ENCODE measurements at regions not wholly inside any gene's neighbourhood (a gene's known extent, or its start where the extent isn't known, plus 50 kb on each side); places are given as distances from the start of the nearest gene placed in this dataset.

DNA sequence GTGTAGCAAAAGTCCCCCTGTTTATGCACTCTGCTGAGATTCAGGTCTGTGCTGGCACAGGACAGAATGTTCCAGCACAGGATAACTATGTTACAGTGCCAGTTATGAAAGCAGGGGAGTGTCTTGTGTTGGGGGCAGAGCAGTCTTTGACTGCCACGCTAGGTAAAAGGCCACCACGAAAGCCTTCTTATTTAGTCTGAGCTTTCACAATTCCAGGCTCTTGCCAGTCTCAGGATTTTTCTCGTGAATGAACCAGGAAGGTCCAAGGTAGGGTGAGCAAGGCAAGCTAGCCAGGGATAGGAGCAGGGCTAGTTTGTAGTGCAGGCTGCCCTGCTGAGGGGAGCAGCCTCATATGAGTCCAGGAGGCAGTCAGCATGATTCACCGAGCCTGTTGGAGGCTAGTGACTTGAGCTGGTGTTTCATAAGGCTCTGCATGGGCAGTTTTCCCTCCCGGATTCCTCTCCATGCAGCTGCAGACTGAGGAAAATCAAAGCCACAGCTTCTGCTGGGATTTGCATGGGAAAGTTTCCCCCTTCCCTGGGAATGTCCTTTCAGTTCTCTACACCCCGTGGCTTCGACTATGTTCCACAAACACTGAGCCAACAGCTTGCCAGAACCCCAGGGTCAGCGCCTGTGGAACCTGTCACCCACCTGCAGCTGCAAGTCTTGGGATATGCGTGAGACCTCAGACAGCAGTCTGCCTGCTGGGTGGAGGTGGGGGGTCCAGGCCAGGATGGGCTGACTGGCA is 112.3 kb downstream of the JCAD start:
- CTCF ChIA-PET: no interaction called here
- Mint-ChIP-seq H3K27ac (no peak overlapping the region), H3K36me3 (ENCODE audit: low read depth) (no peaks in the 10 kb centered on the region), H3K27me3 (peaks cover 6% of the 10 kb centered on the region), H3K4me1 (peaks cover 11% of the 10 kb centered on the region), H3K4me3 (no peak overlapping the region), H3K9me3 (no peaks in the 10 kb centered on the region)
- no peak for DNase-seq
- POLR2A ChIA-PET: no interaction called here

DNA sequence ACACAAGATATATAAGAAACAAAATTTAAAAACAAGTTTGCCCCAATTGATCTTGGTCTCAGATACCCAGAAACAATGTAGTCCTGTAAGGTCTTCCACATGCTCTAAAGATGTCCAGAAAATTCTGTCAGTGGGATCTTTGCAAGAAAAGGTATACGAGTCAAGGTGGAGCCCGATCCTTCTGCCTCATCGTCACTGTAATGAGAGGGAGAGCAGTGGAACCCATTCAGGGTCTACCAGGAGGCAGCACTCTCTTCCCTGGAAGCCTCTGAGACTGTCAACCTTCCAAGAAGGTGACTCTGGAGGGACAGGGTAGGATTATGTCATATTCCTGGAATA is 112.8 kb downstream of the JCAD start:
- CTCF ChIA-PET: no interaction called here
- POLR2A ChIA-PET: no interaction called here
- no peak overlapping the region for H3K4me3 Mint-ChIP-seq
- H3K4me1 Mint-ChIP-seq: peaks cover 11% of the 10 kb centered on the region
- DNase-seq: no peak
- H3K36me3 Mint-ChIP-seq (ENCODE audit: low read depth): no peaks in the 10 kb centered on the region
- peaks cover 6% of the 10 kb centered on the region for H3K27me3 Mint-ChIP-seq
- H3K27ac Mint-ChIP-seq: no peak overlapping the region
- H3K9me3 Mint-ChIP-seq: no peaks in the 10 kb centered on the region

DNA sequence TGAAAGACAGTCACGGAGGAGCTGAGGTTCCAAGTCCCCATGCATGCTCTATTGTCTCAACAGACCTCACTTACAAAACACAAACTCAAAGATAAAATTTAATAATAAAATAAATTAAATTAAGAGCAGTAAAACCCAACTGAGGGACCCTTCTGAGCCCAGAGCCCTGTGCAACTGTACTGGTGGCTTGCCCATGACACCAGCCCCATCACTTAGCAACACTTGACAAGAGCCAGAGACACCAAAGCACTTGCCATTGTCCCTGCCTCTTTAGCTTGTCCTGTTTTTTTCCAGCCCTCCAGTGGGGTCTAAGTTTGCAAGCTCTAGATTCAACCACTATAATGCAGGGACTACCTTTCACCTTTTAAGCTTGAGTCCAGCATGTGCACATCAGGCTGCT is 117.9 kb downstream of the JCAD start:
- CTCF ChIA-PET: no interaction called here
- H3K4me3 Mint-ChIP-seq: no peak overlapping the region

DNA sequence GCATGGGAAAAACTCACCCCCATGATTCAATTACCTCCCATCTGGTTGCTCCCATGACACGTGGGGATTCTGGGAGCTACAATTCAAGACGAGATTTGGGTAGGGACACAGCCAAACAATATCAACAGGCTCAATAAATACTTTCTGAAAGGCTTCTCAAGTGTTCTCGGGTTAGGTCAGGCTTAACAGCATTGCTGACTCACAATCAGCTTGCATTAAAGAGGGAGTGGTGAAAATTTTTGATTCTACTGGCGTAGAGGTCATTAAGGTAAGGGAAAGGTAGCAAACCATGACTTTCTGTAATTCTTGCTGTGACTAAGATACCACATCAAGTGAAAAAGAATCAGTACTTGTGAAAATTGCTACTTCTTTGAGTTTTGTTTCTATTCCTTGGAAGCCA is 126.4 kb downstream of the JCAD start:
- no peak overlapping the region for H3K27ac Mint-ChIP-seq

More for the DNA sequence above, 117.9 kb downstream of the JCAD start:
- Mint-ChIP-seq H3K27me3 (peaks cover 13% of the 10 kb centered on the region), H3K27ac (no peak overlapping the region), H3K4me1 (no peaks in the 10 kb centered on the region), H3K36me3 (ENCODE audit: low read depth) (no peaks in the 10 kb centered on the region), H3K9me3 (no peaks in the 10 kb centered on the region)
- no peak for DNase-seq
- POLR2A ChIA-PET: no interaction called here

DNA sequence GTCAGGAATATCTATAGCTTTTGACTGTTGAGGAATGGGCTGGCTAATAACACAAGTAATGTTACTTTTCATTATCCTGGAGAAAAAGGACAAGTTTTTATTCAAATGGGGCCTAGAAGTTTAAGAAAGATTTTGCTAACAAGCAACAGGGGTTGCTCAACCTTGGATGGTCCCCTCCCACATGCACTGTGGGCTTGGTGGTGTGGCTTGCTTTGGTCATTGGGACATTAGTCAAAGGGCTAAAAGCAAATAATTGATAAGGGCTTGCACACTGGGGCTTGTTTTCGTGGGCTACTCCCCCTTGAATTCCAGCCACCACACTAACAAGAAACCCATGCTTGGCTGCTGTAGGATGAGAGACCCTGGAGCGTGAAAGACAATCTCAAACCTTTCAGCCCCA is 127.6 kb downstream of the JCAD start:
- POLR2A ChIA-PET: no interaction called here
- Mint-ChIP-seq H3K27me3 (peaks cover 6% of the 10 kb centered on the region), H3K4me1 (no peaks in the 10 kb centered on the region), H3K36me3 (ENCODE audit: low read depth) (no peaks in the 10 kb centered on the region), H3K9me3 (peaks cover 4% of the 10 kb centered on the region), H3K4me3 (no peak overlapping the region), H3K27ac (no peak overlapping the region)
- DNase-seq: no peak
- CTCF ChIA-PET: no interaction called here

More for the DNA sequence above, 126.4 kb downstream of the JCAD start:
- no peak for DNase-seq
- Mint-ChIP-seq H3K36me3 (ENCODE audit: low read depth) (no peaks in the 10 kb centered on the region), H3K4me3 (no peak overlapping the region), H3K27me3 (peaks cover 12% of the 10 kb centered on the region), H3K9me3 (no peaks in the 10 kb centered on the region), H3K4me1 (no peaks in the 10 kb centered on the region)
- ChIA-PET CTCF (no interaction called here), POLR2A (no interaction called here)

DNA sequence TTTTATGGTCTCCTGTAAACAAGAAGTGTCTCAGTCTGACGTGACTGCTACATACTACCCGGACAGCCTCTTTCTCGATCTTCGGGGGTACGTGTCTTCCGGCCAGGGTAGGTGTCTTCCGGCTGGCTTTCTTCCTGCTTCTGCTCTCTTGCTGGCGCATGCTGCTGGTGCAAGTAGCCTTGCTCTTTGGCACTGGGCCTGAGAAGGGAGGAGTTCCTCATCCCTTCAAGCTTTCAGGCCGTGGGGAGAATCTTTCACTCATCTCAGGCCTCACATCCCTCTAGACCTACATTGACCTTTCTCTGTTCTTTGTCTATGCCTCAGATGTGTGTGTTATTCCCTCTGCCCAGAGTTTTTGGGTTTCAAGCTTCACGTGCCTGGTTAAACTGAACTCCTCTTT is 130.4 kb downstream of the JCAD start:
- CTCF ChIA-PET: no interaction called here
- Mint-ChIP-seq H3K4me1 (no peaks in the 10 kb centered on the region), H3K9me3 (peaks cover 5% of the 10 kb centered on the region), H3K36me3 (ENCODE audit: low read depth) (no peaks in the 10 kb centered on the region), H3K4me3 (no peak overlapping the region), H3K27me3 (peaks cover 6% of the 10 kb centered on the region), H3K27ac (no peak overlapping the region)
- DNase-seq: no peak
- POLR2A ChIA-PET: no interaction called here

DNA sequence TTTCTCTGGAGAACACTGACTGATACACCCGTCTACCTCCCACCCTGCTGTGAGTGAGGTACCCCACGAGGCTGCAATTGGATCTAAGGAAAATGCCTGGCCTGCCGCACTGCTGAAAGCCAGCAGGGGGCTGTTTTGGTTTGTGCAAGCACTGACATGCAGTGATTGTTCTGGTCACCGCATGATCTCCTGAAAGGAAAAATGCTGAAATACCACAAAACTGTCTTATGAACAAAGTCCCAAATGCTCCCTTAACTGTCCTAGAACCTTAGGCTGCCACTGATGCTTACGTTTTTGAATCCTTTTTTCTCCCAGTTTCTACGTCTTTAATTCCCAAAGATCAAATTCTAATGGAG is 132.7 kb downstream of the JCAD start:
- H3K27ac Mint-ChIP-seq: no peak overlapping the region
- no peak overlapping the region for H3K4me3 Mint-ChIP-seq
- H3K27me3 Mint-ChIP-seq: peaks cover 6% of the 10 kb centered on the region
- POLR2A ChIA-PET: no interaction called here
- DNase-seq: no peak
- CTCF ChIA-PET: no interaction called here
- no peaks in the 10 kb centered on the region for H3K4me1 Mint-ChIP-seq
- no peaks in the 10 kb centered on the region for H3K36me3 Mint-ChIP-seq (ENCODE audit: low read depth)
- peaks cover 5% of the 10 kb centered on the region for H3K9me3 Mint-ChIP-seq

DNA sequence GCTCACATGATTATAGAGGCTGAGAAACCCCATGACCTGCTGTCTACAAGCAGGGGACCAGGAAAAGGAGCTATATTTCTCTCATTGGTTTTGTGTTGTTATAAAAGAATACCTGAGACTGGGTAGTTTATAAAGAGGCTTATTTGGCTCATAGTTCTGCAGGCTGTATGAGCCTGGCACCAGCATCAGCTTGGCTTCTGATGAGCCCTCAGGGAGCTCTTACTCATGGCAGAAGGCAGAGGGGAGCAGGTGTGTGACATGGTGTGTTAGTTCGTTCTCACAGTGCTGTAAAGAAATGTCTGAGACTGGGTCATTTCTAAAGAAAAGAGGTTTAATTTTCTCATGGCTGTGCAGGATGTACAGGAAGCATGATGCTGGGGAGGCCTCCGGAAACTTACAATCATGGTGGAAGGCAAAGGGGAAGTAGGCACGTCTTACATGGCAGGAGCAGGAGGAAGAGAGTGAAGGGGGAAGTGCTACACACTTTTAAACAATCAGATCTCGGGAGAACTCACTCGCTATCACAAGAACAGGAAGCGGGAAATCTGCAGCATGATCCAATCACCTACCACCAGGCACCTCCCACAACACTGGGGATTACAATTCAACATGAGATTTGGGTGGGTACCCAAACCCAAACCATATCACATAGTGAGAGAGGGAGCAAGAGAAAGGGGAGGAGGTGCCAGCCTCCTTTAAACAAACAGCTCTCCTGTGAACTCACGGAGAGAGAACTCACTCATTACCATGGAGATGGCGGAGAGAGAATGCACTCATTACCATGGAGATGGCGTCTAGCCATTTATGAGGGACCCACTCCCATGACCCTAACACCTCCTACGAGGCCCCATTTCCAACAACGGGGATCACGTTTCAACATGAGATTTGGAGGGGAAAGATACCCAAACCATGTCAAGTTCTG is 133.4 kb downstream of the JCAD start:
- CTCF ChIA-PET: no interaction called here

DNA sequence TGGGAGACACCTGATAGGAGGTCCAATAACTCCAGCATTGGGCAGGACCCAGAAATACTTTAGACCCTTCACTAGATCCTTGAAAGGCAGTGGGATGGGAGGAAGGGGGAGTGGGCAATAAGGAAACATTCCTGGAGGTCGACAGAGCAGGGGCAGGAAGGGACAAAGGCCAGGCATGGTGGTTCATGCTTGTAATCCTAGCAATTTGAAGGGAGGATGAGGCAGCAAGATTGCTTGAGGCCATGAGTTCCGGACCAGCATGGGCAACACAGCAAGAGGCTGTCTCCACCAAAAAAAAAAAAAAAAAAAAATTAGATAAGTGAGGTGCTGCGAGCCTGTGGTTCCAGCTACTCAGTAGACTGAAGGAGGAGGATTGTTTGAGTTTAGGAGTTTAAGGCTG is 134.9 kb downstream of the JCAD start:
- peaks cover 5% of the 10 kb centered on the region for H3K9me3 Mint-ChIP-seq
- no peak overlapping the region for H3K4me3 Mint-ChIP-seq
- ChIA-PET CTCF (no interaction called here), POLR2A (no interaction called here)
- no peak overlapping the region for H3K27ac Mint-ChIP-seq
- H3K27me3 Mint-ChIP-seq: peaks cover 16% of the 10 kb centered on the region
- H3K4me1 Mint-ChIP-seq: no peaks in the 10 kb centered on the region
- DNase-seq: no peak
- no peaks in the 10 kb centered on the region for H3K36me3 Mint-ChIP-seq (ENCODE audit: low read depth)

More for the DNA sequence above, 133.4 kb downstream of the JCAD start:
- Mint-ChIP-seq H3K27ac (no peak overlapping the region), H3K36me3 (ENCODE audit: low read depth) (no peaks in the 10 kb centered on the region), H3K4me3 (no peak overlapping the region), H3K4me1 (no peaks in the 10 kb centered on the region), H3K9me3 (peaks cover 5% of the 10 kb centered on the region), H3K27me3 (peaks cover 6% of the 10 kb centered on the region)
- POLR2A ChIA-PET: no interaction called here
- no peak for DNase-seq

DNA sequence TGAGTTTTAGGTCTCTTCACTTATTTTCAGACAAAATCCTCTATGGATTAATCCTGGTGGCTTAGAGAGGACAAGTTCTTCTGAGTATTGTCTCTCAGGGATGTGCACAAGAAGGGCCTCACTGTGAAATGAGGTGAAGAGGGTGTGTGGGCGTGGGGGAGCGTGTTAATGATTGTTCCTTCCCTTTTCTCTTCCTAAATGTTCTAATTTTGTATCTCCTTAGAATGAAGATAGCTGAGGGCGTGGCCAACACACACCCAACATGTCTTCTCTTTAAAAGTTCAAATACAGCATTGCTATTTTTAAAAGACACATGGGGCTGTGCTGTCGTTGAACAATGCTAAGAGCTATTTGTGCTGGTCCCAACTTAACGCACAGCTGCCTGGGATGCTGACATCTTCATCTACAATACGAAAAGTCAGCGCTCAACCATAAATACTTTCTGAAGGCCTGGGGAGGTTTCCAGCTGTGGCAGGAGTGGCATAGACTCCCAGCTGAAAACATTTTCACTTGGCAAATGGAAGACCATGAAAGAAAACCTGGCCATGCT is 135.9 kb downstream of the JCAD start:
- Mint-ChIP-seq H3K36me3 (ENCODE audit: low read depth) (no peaks in the 10 kb centered on the region), H3K27ac (no peak overlapping the region), H3K9me3 (peaks cover 5% of the 10 kb centered on the region), H3K4me3 (no peak overlapping the region), H3K4me1 (no peaks in the 10 kb centered on the region), H3K27me3 (peaks cover 20% of the 10 kb centered on the region)
- DNase-seq: no peak
- ChIA-PET POLR2A (no interaction called here), CTCF (no interaction called here)

DNA sequence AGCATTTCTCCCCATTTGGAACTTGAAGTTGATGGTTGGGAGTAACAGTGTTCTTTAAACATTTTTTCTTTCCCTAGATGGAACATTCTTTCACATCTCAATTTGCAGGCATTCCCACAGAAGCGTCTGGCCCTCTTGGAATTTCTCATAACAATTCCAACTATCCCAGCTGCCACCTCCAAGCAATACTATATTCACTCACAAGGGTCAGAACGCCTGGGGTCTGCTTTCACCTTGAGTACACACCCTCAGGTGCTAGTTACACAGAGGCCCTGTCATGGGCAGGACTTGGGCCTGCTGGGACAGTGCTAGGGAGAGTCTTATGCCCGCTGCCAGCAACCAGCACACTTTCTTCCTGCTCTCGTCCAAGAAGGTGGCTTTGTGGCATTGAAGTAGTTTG is 136.5 kb downstream of the JCAD start:
- no peak for DNase-seq
- Mint-ChIP-seq H3K27me3 (peaks cover 20% of the 10 kb centered on the region), H3K4me1 (no peaks in the 10 kb centered on the region), H3K4me3 (no peak overlapping the region), H3K9me3 (peaks cover 5% of the 10 kb centered on the region), H3K27ac (no peak overlapping the region), H3K36me3 (ENCODE audit: low read depth) (no peaks in the 10 kb centered on the region)
- ChIA-PET CTCF (no interaction called here), POLR2A (no interaction called here)

DNA sequence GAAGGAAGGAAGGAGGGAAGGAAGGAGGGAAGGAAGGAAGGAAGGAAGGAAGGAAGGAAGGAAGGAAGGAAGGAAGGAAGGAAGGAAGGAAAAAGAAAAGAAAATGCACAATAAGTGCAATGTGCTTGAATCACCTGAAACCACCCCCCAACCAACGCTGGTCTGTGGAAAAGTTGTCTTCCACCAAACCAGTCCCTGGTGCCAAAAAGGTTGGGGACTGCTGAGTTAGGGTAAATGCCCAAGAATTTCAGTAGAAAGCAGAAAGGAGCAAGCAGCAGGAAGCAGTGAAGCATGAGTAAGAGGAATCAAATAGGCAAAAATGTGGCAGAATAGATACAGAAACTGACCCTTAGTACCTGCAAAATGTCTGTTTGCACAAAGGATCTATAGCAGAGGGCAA is 137.2 kb downstream of the JCAD start:
- H3K36me3 Mint-ChIP-seq (ENCODE audit: low read depth): no peaks in the 10 kb centered on the region
- H3K4me3 Mint-ChIP-seq: no peak overlapping the region
- POLR2A ChIA-PET: no interaction called here
- DNase-seq: no peak
- H3K4me1 Mint-ChIP-seq: no peaks in the 10 kb centered on the region
- CTCF ChIA-PET: no interaction called here
- peaks cover 20% of the 10 kb centered on the region for H3K27me3 Mint-ChIP-seq
- H3K9me3 Mint-ChIP-seq: peaks cover 5% of the 10 kb centered on the region
- H3K27ac Mint-ChIP-seq: no peak overlapping the region

DNA sequence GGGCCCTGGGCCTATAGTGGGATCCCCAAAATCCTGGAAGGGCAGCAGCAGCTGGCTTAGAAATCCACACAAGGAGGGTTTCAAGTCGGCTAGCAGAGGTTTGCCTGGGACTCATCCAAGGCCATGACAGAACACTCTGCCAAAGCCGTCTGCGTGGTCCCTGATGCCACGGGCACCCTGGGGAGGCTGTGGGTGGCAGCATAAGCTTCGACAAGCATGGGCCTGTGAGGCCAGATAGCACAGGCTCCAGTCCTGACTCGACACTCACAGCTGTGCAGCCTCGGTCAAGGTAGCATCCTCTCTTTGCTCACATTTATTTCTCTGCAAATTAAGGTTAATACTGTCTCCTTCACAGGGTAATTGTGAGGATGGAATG is 138.3 kb downstream of the JCAD start:
- ChIA-PET CTCF (no interaction called here), POLR2A (no interaction called here)
- Mint-ChIP-seq H3K9me3 (no peaks in the 10 kb centered on the region), H3K4me3 (no peak overlapping the region), H3K27me3 (peaks cover 24% of the 10 kb centered on the region), H3K4me1 (no peaks in the 10 kb centered on the region), H3K27ac (no peak overlapping the region), H3K36me3 (ENCODE audit: low read depth) (no peaks in the 10 kb centered on the region)
- no peak for DNase-seq

Data from activated CD4-positive, alpha-beta memory T cell treated with anti-CD3 and anti-CD28 coated beads, Interleukin-2, amount 10 ng/mL, durations not matched to agents 7 days and 5 days (primary cell).